ENCODE measurements at regions not wholly inside any gene's neighbourhood (a gene's known extent, or its start where the extent isn't known, plus 50 kb on each side); places are given as distances from the start of the nearest gene placed in this dataset.

GRCh38 chr11:80327956-80328614, 887.3 kb upstream of the TENM4 start:
- H4K8ac ChIP-seq (replicated peaks; ENCODE audit: insufficient read length, low read depth, low read length), result no peak overlapping the region
- no peaks in the 10 kb centered on the region for H3K79me2 ChIP-seq (ENCODE audit: insufficient read depth, low read length)
- TF ChIP-seq CTCF (conservative IDR thresholded peaks at IDR 0.05), result no peak
- no peak overlapping the region for H3K9ac ChIP-seq (ENCODE audit: extremely low read depth, insufficient read length, low read length)
- Mint-ChIP-seq H3K27ac (peak overlapping the region; percentile 3 to 59 (median 34); a peak in 6 of 7 replicates), H3K27me3 (ENCODE audit: low read depth) (no peaks in the 10 kb centered on the region), H3K9me3 (no peaks in the 10 kb centered on the region; a peak in 1 of 5 replicates), H3K4me3 (no peak overlapping the region; a peak in 1 of 5 replicates), H3K36me3 (ENCODE audit: insufficient read depth in 1 of 3, low read depth in 3 of 3) (peaks cover 0 to 4% (median 4%) of the 10 kb centered on the region in 3 experiments; a peak in 1 of 7 replicates), H3K4me1 (peaks cover 22 to 25% of the 10 kb centered on the region in 2 experiments)
- H3K27me3 ChIP-seq (ENCODE audit: insufficient read depth, low read length), result no peaks in the 10 kb centered on the region
- DNase-seq, result no peak
- no peaks in the 10 kb centered on the region for H3K79me1 ChIP-seq (ENCODE audit: insufficient read depth, low read depth, low read length, poor library complexity, severe bottlenecking)
- no CpG with 5 or more reads among the region's 4 CpGs for WGBS (ENCODE audit: extremely low coverage, insufficient read length, low lambda C conversion rate)
- H2BK5ac ChIP-seq (ENCODE audit: insufficient read length, low read length), result no peak overlapping the region
- H2BK15ac ChIP-seq (ENCODE audit: low read depth, low read length), result no peak overlapping the region
- H3K14ac ChIP-seq (ENCODE audit: insufficient read depth, low read length), result no peak overlapping the region
- no peak overlapping the region for H4K91ac ChIP-seq (ENCODE audit: insufficient read length, low read depth, low read length)
- no peak overlapping the region for H2BK120ac ChIP-seq (ENCODE audit: low read depth, low read length, poor library complexity, severe bottlenecking)
- no peak overlapping the region for H2BK20ac ChIP-seq (ENCODE audit: low read depth, low read length, poor library complexity, severe bottlenecking)
- H3K9me3 ChIP-seq (ENCODE audit: control insufficient read depth, low read depth, low read length), result no peaks in the 10 kb centered on the region
- no peaks in the 10 kb centered on the region for H4K20me1 ChIP-seq (ENCODE audit: control insufficient read depth, insufficient read depth, insufficient read length)
- no peak overlapping the region for H2AK5ac ChIP-seq (ENCODE audit: insufficient read length, low read length)
- no peaks in the 10 kb centered on the region for H3K23me2 ChIP-seq (ENCODE audit: insufficient read length, low read depth, low read length, poor library complexity, severe bottlenecking)
- no peak overlapping the region for H4K5ac ChIP-seq (ENCODE audit: insufficient read length, low read depth, low read length)
- H3K56ac ChIP-seq (ENCODE audit: insufficient read length, low read depth, low read length), result no peak overlapping the region
- no peak overlapping the region for H2AFZ ChIP-seq (ENCODE audit: low read length)
- peaks cover 10% of the 10 kb centered on the region for H3K4me1 ChIP-seq (ENCODE audit: insufficient read depth, low read length)
- H2BK12ac ChIP-seq (ENCODE audit: insufficient read length, low read depth, low read length), result no peak overlapping the region
- no peak overlapping the region for H3K23ac ChIP-seq (ENCODE audit: insufficient read length, low read depth, low read length)
- no peak overlapping the region for H3K27ac ChIP-seq (ENCODE audit: insufficient read length, low read depth, low read length)
- H3T11ph ChIP-seq (ENCODE audit: low read length), result no peak overlapping the region
- H3K18ac ChIP-seq (ENCODE audit: insufficient read length, low read depth, low read length), result no peak overlapping the region
- no peak overlapping the region for H3K4me2 ChIP-seq (ENCODE audit: insufficient read depth, insufficient read length, low read length)
- no peak overlapping the region for H3K4ac ChIP-seq (ENCODE audit: low read depth, low read length)

Data from H9 (cell line).